ENCODE measurements at regions not wholly inside any gene's neighbourhood (a gene's known extent, or its start where the extent isn't known, plus 50 kb on each side); places are given as distances from the start of the nearest gene placed in this dataset.

DNA sequence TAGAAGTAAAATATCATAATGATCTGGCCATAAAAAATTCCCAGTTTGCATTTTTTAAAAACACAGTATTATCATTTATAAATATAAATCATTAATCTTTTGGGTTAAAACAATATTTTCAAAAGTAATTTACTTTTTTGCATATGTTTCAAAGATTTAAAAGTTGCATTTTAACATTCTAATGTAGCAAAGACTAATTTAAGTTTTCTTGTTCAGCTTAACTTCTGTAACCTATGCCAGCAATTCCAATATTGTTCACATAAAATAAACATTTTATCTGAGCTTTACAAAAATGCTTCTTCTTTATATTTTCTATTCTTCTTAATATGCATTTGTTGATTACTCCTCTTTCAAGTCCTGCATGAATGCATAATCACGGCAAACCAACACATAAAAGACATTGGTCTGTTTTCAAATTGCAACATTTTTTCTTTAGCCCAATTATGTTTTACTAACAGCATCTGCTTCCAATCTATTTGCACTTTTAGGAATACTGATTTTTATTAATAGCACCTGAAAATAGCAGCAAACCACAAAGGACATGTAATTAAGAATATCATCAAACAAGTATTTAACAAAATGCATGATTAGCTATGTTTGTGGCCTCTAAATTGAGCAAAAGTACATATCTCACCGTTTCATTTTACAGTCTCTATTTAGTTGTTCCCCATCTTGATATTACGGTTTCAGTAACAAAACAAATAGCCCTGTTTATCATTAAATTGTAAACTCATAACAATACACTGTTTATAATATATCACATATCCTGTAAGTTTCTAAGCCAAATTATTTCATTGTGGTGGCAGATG lies 286.9 kb upstream of the NFE2L3 start:
- DNase-seq: no peak

DNA sequence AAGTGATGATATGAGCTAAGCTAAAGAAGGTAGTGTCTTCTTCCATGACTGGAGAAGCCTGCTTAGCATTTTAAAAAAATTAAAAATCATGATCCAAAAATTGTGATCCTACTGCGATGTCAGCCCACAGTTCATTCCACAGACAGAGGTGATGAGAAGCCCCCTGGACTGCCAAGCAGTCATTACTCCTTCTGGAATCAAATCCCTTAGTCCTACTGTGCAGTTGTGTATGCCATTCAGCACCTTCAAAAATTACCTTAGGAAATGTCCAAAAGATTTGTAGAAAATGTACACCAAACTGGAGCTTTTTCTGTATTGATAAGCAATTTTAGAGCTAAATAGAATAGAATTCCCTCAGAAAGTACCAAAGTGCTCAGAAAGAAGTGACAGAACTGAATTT lies 283.5 kb upstream of the NFE2L3 start:
- no peak for DNase-seq

DNA sequence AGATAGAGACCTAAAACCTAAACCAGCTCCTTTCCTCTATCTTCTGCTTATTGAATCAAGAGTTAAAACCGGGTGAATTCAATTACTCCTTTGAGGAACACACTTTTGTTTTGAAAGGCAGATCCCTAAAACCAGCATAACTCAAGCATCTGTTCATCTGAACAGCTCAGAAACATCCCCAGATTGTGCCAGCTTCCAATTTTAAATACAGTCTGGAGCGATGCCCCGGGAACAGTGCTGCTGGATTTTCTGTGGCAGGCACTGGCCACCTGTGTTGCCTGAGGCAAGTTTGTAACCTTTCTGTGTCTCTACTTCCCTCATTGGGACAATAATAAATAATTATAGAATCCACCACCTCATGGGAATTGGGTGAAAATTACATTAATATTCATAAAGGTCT lies 281.4 kb upstream of the NFE2L3 start:
- no peak for DNase-seq

DNA sequence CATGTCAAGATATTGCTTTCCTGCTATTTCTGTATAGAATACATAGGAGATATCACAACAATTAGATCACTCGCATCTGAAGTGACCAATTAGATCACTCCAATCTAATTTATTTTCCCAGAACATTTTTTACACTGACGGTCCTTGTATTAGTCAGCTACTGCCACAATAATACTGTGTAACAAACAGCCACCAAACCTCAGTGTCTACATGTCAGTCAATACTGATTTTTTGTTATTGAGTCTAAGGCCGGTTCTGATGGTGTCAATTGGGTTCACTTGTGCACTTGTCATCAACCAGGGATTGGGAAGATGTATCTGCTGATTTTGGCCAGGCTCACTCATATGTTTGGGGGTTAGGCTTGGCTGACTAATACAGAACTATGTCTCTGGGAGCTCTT lies 275.9 kb upstream of the NFE2L3 start:
- DNase-seq: no peak

DNA sequence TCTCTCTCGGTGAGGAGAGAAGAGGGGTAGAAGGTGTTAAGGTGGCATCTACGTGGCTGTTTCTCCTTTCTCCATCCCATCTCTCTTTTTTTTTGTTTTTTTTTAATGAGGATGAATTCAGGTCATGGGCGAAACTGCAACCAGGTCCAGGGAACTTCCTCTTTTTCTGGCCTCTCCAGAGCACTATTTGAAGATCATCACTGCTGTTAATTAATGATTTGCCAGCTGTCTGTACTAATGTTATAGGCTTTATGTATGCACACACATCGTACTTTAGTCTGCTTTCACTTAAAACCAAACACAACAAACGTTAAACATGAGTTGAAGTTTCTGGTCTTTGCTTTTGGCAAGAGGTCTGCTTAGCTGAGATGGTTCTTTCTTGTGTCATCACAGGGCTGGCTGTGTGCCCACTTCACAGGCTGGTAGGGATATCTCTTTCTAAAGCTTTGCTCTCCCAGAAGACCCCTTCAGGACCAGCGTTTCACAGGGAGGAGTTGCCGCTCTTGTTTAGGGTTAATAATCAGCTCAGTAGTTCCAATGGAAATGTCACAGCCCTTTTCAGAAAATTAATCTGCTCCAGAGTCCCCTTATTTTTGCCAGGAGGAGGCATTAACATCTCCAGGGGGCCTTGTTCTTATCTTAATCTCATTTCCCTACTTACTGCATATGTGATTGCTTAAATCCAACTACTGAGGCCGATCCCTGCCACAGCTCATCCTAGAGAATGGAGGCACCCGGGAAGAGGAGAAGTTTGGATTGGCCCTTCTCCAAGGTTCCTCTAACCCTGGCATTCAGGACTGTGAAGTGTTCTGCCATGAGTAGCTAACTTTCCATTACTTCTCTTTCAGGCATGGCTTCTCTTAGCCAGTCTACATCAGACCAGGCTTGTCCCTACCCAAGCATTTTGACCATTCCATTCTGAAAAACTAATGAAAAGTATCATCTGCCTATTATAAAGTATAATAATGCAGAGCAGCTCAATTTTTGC lies 273.9 kb upstream of the NFE2L3 start:
- no peak for DNase-seq

DNA sequence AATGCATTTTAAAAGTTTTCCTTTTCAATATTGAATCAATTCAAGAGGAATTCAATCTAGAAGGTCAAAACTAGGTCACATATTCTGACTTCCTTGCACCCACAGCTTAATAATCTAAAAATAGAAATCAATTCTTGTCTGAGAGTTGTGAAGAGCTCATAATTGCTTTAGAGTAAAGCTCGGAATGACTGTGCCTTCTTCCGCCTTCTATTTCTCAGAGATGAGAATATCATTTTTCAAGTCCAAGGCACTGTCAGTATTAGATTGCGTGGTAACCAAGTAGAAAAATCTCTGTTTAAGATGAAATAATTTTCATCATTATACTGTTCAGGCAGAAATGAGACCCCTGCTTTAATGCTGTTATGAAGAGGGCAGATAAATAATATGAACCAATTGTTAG lies 272.2 kb upstream of the NFE2L3 start:
- no peak for DNase-seq

DNA sequence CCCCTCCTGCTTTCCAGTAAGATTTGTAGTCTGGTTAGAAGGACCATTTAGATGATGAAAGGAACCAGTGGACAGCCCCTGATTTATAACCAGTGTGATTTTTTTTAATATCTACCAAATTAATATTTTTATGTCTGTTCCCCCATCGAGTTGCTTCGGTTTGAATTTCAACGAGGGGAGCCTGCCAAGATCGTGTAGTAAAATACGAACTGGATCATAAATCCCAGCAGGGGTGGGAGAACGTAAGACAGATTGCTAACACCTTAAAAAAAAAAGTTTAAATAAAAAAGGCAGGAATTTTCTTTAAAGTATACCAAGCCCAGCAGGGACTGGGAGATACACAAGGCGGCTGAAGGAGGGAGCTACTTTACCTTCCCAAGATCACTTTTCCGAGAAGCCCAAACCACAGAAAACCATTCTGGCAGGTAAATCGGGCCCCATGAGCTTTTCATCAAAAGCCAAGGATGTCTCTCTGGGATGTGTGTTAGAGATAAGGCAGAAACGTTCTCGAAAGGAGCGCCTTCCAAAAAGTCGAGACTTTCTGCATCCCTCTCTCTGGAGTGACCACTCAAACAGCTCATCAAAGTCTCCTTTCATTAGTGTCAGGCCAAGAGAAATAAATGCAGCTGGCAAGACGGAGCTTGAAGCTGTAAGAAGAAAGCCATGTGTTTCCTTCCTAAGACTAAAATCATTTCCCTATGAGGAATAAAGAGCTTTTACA lies 270.5 kb upstream of the NFE2L3 start:
- DNase-seq: no peak

DNA sequence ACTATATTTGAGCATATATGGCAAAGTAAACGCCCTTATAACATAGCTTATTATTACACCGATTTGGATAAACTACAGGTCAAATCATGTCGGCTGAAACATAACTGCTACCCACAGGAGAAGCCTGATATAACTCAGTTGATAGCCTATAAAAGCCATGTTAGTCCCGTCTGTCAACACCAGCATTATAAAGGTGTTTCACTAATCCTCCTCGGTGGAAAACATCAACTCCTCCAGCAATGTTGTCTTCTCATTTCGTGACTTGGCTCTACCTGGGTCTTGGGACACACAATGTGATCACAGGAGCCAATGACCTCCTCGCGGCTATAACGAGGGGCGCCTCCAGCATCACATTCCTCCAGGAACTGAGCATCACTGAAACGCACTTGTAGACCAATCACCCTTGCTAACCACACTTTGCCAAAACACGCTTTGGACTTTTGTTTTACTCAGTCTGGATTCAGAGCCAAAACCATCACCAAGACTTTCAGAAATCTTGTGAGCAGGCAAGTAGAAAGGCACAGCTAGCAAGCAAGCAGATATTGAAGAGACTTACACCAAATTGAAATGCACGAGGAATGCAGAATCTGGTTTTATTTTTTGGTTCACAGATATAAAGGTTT lies 269.7 kb upstream of the NFE2L3 start:
- no peak for DNase-seq

DNA sequence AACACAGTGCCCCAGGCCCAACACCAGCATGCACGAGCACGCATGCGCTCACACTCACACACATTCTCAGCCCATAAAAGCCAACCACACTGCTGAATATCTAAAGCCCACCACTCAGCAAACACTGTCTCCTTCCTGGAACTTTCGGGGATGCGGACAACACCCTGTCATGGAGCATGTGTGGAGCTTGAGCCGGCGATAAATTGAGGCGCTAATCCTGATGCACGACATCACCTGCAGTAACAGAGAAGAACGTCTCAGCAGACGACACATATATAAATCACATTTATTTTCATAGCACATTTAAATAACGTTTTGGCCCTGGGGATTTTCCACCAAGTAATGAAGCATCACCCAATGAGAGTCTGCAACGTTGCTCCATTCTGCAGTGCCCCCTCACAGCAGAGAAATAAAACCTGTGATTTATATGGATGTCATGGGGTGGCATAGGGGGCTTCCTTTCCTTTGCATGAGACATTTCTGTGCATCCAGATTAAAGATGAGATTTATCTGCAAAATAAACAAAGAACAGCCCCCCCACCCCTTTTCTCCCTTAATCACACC lies 267.7 kb upstream of the NFE2L3 start:
- DNase-seq: no peak

DNA sequence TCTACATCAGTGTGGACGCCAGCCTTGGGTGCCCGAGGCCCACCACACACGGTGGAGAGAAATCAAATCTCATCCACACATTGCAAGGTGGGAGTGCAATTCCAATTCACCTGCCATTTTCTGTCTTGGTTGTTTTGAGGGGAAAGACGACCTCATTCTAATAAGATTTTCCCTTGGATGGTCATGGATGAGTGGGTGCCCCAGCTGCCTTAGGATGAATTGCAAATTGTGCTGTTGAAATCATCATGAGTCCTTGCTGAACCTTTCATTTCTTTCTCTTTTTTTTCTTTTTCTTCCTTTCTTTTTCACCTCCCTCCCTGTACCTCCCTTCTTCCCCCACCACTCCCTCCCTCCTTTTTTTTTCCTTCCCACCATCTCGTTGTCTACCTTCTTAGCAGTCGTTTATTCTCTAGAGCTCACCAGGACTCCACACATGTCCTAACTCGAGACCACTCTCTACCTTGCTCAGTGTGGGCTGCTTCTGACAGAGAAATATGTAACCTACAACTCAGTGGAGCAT lies 266.9 kb upstream of the NFE2L3 start:
- no peak for DNase-seq

DNA sequence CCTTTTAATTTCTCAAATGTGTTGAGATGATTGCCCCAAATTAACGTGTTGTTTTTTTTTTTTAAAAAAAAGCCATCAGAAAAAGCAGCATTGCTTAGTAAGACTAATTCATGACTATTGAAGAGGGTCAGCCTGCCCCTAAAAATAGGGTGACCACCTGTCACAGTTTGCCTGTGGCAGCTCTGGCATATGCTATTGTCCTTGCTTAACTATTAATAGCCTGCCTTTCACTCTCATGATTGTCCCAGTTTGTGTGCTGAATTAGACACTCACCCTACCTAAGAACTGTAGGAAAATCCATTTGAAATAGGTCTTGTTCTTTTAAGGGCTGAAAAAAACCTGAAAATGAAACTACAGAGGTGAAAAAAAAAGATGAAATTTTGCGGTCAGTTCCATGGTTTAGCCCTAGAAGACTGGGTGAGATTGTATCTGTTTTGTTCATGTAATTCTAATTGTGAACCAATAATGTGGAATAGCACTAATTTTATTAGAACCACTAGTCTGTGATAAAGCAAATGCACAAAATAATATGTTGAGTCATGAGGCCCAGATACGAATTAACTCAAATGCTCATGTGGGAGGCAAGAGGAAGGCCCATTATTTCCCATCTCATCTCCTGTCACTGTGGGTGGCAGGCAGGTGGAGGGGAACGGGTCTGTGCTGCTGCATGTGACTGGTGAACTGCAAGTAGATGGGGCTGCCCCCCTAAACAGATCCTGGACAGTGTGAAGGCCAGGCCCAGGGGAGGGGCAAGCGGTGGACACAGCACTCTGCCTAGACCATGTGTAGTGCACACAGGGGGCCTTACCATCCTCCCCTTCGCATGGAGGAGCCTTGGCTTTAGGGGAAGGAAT lies 265.4 kb upstream of the NFE2L3 start:
- no peak for DNase-seq

DNA sequence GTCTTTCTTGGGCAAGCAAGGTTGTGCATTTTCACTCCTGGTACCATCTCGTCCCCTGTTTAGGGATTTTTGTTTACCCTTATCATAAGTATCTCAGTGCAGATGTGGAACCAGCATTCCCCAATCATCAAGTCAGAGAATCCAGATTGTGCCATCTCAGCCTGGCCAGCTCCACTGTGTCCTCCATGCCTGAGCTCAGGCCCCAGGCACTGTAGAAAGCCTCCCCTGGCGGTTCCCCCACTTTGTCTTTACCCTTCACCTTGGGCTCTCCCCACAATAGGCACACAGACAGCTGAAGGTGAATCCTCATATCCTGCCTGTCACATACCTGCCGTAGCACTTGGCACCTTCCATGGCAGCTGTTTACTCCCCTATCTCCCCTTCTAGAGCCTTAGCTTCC lies 264.7 kb upstream of the NFE2L3 start:
- no peak for DNase-seq

DNA sequence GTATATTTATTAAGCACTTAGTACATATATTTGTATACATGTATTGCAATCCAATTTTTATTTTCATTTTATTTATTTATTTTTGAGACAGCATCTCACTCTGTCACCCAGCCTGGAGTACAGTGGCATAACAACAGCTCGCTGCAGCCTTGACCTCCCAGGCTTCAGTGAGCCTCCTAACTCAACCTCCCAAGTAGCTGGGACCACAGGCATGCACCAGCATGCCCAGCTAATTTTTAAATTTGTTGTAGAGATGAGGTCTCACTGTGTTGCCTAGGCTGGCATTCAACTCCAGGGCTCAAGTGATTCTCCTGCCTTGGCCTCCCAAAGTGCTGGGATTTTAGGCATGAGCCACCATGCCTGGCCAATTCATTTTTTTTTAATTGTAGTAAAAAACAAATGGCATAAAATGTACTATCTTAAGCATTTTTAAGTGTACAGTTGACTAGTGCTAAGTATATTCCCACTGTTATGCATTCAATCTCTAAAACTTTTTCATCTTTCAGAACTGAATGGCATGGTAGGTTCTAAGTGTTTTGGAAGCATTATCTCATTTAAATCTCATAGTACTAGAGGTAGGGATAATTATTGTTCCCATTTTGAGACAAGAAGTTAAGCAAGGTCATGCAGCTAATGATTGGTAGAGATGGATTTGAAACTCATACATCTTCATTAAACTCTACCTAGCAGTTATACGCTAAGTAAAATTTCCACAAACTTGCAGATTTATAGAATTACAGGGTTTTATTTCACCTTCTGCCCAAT lies 264.0 kb upstream of the NFE2L3 start:
- no peak for DNase-seq

DNA sequence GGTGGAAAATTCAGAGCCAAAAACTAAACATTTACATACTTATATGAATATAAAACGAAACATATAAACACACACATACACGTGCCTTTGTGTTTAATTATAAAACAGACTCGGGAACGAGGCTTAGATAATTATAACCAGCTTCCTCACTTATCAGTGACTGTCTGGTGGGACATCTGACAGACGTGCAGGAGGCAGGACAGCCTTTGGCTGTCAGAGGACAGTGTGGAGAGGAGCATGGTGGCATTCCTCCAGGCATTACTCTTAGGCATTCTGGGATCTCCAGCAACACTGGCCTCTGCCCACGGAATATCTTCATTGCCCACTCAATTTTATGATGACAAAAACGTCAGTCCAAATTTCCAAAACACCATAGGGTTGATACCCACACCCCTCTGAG lies 262.2 kb upstream of the NFE2L3 start:
- no peak for DNase-seq

DNA sequence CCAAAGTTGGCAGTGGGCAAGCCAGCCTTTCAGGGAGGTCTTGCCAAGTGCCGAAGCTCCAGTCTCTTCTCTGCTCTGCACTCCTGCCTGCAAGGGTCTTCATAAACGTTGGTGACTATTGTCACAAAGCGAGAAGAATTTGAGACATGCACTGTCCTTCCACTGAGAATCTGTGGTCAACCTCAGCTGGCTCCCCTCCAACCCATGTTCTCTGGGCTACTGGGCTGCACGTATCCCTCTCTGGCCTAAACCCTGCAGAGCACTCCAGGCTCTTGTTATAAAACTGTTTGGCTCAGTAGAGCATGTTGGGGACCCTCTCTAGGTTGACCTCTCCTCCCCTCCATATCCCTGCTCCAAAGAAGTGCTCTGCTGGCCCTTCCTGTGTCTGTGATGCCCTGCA lies 260.4 kb upstream of the NFE2L3 start:
- no peak for DNase-seq

DNA sequence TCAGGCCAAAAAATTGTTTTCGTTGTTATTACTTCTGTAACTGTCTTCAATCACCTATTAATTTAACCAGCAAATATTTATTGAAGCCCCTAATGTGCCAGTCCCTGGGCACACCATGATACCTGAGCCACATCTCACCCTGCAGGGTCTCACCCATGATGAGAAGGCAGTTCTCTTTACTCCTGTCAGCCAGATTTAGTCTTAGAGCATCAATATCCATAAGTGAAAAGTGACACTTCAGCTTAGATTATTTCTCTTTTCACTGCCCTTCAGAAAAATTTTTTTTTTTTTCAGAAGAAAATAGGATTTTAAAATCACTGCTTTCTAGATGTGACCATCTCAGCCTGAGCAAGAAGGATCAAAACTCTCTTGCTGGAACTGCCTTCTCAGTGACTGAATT lies 258.6 kb upstream of the NFE2L3 start:
- DNase-seq: no peak

DNA sequence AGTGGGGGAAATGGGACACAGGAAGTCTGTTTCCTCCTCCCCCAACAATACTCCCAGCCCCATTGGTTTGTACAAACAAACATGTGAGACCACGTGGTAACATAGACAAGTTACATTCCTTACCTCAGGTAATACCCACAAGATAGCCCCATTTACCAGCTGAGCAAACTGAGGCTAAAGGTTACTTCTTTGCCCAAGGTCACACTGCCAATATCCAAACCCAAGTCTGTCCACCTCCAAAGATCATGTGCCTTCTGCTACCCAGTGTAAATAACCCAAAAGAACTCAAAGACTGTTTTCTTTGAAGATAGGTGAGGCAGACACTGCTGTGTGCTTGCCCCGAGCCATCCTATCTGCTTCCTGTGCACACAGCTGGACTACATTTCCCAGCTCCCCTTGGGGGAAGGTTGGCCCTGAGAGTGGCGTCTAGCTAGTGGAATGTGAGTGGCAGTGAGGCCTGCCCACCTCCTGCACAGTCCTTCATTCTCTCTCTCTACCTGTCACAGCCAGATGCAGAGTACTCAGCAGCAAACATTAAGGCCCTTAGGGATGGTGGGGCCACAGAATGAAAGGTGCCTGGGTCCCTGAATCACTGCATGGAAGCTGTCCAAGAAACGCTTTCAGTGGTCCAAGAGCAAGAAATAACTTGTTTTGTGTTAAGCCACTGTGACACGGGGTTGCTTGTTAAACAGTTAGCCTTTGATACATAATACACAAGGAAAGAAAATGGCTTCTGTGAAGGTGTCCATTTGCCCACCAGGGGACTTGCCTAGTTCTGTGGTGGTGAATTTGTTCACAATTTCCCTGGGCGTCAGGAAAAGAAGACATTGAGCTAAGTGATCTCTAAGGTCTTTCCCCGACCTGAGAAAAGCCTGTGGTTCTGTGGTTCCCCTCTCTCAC lies 257.7 kb upstream of the NFE2L3 start:
- DNase-seq: peak; percentile 36

DNA sequence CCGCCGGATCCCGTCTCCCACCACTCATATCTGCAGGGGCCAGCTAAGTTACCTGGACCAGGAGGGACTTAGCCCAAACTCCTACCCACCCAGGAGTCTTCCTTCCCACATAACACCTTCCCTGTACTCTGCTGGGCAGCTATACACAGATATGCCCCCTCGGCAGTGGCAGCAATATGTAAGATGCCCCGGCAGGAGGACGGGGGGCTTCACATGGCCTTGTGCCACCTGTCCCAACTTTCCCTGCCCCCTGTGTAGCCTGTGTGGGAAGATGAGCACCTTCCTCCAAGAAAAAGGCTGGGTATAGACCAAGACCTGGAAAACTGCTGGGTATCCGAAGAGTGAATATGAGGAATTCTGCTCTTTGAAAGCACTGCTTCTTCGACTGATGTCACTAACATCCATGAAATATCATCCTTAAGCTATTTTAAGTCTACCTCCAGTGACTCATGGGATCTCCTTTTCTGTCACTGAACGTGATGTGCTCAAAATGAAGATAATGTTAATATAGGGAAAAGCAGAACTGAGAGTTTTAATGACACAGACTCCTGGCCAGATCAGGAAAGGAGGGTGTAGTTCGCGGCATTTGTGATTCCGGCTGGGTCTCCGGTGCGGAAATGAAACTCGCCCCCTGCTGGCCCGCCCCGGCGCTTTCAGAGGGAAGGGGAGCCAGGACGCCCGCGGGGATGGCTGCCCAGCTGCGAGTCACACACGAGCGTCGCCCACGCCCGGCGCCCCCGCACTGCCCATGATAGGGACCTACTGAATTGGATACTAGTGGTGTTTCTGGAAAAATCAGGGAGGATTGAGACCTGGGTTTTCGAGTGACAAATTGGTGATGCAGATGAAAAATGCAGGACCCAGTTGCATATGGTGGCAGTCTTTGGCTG lies 256.9 kb upstream of the NFE2L3 start:
- DNase-seq: peak; percentile 20
